ENCODE measurements at regions not wholly inside any gene's neighbourhood (a gene's known extent, or its start where the extent isn't known, plus 50 kb on each side); places are given as distances from the start of the nearest gene placed in this dataset.

- no peak for DNase-seq (ENCODE audit: low spot score)
Measured at GRCh38 chr5:103375863-103376591, 117.5 kb downstream of the MACIR start.

GRCh38 chr5:103375350-103375749, 116.8 kb downstream of the MACIR start:
- no peak for DNase-seq (ENCODE audit: low spot score)

- no peak for DNase-seq (ENCODE audit: low spot score)
Measured at GRCh38 chr5:103374473-103374963, 116.0 kb downstream of the MACIR start.

- no peak for DNase-seq (ENCODE audit: low spot score)
Measured at GRCh38 chr5:103373597-103374472, 115.3 kb downstream of the MACIR start.

GRCh38 chr5:103371046-103371607, 112.6 kb downstream of the MACIR start:
- no peak for DNase-seq (ENCODE audit: low spot score)

- no peak for DNase-seq (ENCODE audit: low spot score)
Measured at GRCh38 chr5:103369125-103370120, 110.9 kb downstream of the MACIR start.

- no peak for DNase-seq (ENCODE audit: low spot score)
Measured at GRCh38 chr5:103367702-103368101, 109.1 kb downstream of the MACIR start.

GRCh38 chr5:103366918-103367549, 108.5 kb downstream of the MACIR start:
- no peak for DNase-seq (ENCODE audit: low spot score)

- no peak for DNase-seq (ENCODE audit: low spot score)
Measured at GRCh38 chr5:103364074-103364473, 105.5 kb downstream of the MACIR start.

GRCh38 chr5:103362211-103362610, 103.6 kb downstream of the MACIR start:
- no peak for DNase-seq (ENCODE audit: low spot score)

GRCh38 chr5:103360475-103360874, 101.9 kb downstream of the MACIR start:
- no peak for DNase-seq (ENCODE audit: low spot score)

GRCh38 chr5:103358305-103358995, 99.9 kb downstream of the MACIR start:
- no peak for DNase-seq (ENCODE audit: low spot score)

- no peak for DNase-seq (ENCODE audit: low spot score)
Measured at GRCh38 chr5:103357636-103358035, 99.1 kb downstream of the MACIR start.

GRCh38 chr5:103356350-103357091, 98.0 kb downstream of the MACIR start:
- no peak for DNase-seq (ENCODE audit: low spot score)

GRCh38 chr5:103355579-103355978, 97.0 kb downstream of the MACIR start:
- DNase-seq (ENCODE audit: low spot score) = no peak

GRCh38 chr5:103354446-103354845, 95.9 kb downstream of the MACIR start:
- DNase-seq (ENCODE audit: low spot score) = no peak

- DNase-seq (ENCODE audit: low spot score) = no peak
Measured at GRCh38 chr5:103353581-103353980, 95.0 kb downstream of the MACIR start.

- DNase-seq (ENCODE audit: low spot score) = no peak
Measured at GRCh38 chr5:103347716-103348423, 89.3 kb downstream of the MACIR start.

- DNase-seq (ENCODE audit: low spot score) = no peak
Measured at GRCh38 chr5:103346162-103346748, 87.7 kb downstream of the MACIR start.

Measured in globus pallidus (tissue), 1 donor.